ENCODE measurements at regions not wholly inside any gene's neighbourhood (a gene's known extent, or its start where the extent isn't known, plus 50 kb on each side); places are given as distances from the start of the nearest gene placed in this dataset.

- H3K4me1 Mint-ChIP-seq (ENCODE audit: low read depth), result no peaks in the 10 kb centered on the region
- H3K4me3 Mint-ChIP-seq, result no peak overlapping the region
- TF ChIP-seq, protein P1, sequence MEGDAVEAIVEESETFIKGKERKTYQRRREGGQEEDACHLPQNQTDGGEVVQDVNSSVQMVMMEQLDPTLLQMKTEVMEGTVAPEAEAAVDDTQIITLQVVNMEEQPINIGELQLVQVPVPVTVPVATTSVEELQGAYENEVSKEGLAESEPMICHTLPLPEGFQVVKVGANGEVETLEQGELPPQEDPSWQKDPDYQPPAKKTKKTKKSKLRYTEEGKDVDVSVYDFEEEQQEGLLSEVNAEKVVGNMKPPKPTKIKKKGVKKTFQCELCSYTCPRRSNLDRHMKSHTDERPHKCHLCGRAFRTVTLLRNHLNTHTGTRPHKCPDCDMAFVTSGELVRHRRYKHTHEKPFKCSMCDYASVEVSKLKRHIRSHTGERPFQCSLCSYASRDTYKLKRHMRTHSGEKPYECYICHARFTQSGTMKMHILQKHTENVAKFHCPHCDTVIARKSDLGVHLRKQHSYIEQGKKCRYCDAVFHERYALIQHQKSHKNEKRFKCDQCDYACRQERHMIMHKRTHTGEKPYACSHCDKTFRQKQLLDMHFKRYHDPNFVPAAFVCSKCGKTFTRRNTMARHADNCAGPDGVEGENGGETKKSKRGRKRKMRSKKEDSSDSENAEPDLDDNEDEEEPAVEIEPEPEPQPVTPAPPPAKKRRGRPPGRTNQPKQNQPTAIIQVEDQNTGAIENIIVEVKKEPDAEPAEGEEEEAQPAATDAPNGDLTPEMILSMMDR (IDR thresholded peaks at IDR 0.05), result no peak
- ATAC-seq, result no peak
- intact Hi-C loops (cut with micrococcal nuclease), result no loop called here
- H3K36me3 Mint-ChIP-seq (ENCODE audit: low read depth), result no peaks in the 10 kb centered on the region
- DNase-seq, result no peak
- H3K27ac Mint-ChIP-seq, result no peak overlapping the region
- CTCF ChIA-PET, result no interaction called here
- no peaks in the 10 kb centered on the region for H3K27me3 Mint-ChIP-seq
- POLR2A ChIA-PET, result no interaction called here
- H3K9me3 Mint-ChIP-seq, result no peaks in the 10 kb centered on the region
These were observed 172.3 kb upstream of the GLI3 start for GRCh38 chr7:42409296-42409695.

- CTCF ChIA-PET, result no interaction called here
- H3K9me3 Mint-ChIP-seq, result no peaks in the 10 kb centered on the region
- no peak overlapping the region for H3K27ac Mint-ChIP-seq
- intact Hi-C loops (cut with micrococcal nuclease), result no loop called here
- no peaks in the 10 kb centered on the region for H3K4me1 Mint-ChIP-seq (ENCODE audit: low read depth)
- no peak for ATAC-seq
- POLR2A ChIA-PET, result no interaction called here
- H3K27me3 Mint-ChIP-seq, result no peaks in the 10 kb centered on the region
- no peak for DNase-seq
- H3K36me3 Mint-ChIP-seq (ENCODE audit: low read depth), result no peaks in the 10 kb centered on the region
- TF ChIP-seq, protein P1 (IDR thresholded peaks at IDR 0.05), result no peak
- no peak overlapping the region for H3K4me3 Mint-ChIP-seq
These were observed 170.8 kb upstream of the GLI3 start for GRCh38 chr7:42407833-42408232.

- Mint-ChIP-seq H3K4me1 (ENCODE audit: low read depth) (no peaks in the 10 kb centered on the region), H3K36me3 (ENCODE audit: low read depth) (no peaks in the 10 kb centered on the region), H3K27ac (no peak overlapping the region), H3K9me3 (no peaks in the 10 kb centered on the region), H3K4me3 (no peak overlapping the region), H3K27me3 (no peaks in the 10 kb centered on the region)
- DNase-seq (no peak), ATAC-seq (no peak)
- intact Hi-C loops (cut with micrococcal nuclease), result no loop called here
- TF ChIP-seq, protein P1 (IDR thresholded peaks at IDR 0.05), result no peak
- CTCF ChIA-PET, result no interaction called here
- POLR2A ChIA-PET, result no interaction called here
These were observed 170.2 kb upstream of the GLI3 start for GRCh38 chr7:42407021-42407710.

- Mint-ChIP-seq H3K4me1 (ENCODE audit: low read depth) (no peaks in the 10 kb centered on the region), H3K4me3 (no peak overlapping the region), H3K27ac (no peak overlapping the region), H3K27me3 (no peaks in the 10 kb centered on the region), H3K9me3 (no peaks in the 10 kb centered on the region), H3K36me3 (ENCODE audit: low read depth) (no peaks in the 10 kb centered on the region)
- ChIA-PET CTCF (no interaction called here), POLR2A (no interaction called here)
- intact Hi-C loops (cut with micrococcal nuclease), result no loop called here
- TF ChIP-seq, protein P1 (IDR thresholded peaks at IDR 0.05), result no peak
- ATAC-seq, result no peak
- DNase-seq, result no peak
These were observed 169.3 kb upstream of the GLI3 start for GRCh38 chr7:42406358-42406757.

DNA sequence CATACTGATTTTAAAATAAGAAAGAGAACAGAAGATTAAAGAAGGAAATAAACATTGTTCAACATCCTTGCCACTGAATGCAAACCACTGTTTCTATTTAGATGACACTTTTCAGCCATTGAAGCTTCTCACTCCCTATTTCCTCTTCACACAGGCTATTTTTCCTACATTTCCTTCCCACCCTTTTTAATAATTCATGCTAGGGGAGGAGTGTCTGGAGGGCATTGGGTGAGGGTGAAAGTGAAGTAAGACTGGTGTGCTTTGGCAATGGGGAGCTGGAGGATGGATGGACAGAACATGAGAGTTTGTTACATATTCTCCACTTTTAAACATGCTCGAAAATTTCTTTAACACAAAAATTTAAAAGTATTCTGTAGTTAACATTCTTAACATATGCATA lies 168.8 kb upstream of the GLI3 start:
- TF ChIP-seq, protein P1 (IDR thresholded peaks at IDR 0.05), result no peak
- Mint-ChIP-seq H3K27me3 (no peaks in the 10 kb centered on the region), H3K9me3 (no peaks in the 10 kb centered on the region), H3K27ac (no peak overlapping the region), H3K4me3 (no peak overlapping the region), H3K36me3 (ENCODE audit: low read depth) (no peaks in the 10 kb centered on the region), H3K4me1 (ENCODE audit: low read depth) (no peaks in the 10 kb centered on the region)
- intact Hi-C loops (cut with micrococcal nuclease), result no loop called here
- no peak for DNase-seq
- POLR2A ChIA-PET, result no interaction called here
- no peak for ATAC-seq
- CTCF ChIA-PET, result no interaction called here

All from activated CD8-positive, alpha-beta T cell treated with anti-CD3 and anti-CD28 coated beads for 36 hours (primary cell).